IMR-90 (cell line): ENCODE measurements at regions not wholly inside any gene's neighbourhood (a gene's known extent, or its start where the extent isn't known, plus 50 kb on each side); places are given as distances from the start of the nearest gene placed in this dataset.

Experiments used
- ATAC-seq: fragments of 200-7000 bp; cut with Tn5 transposase; 2 replicates; pipeline ENCODE4 v1.9.1; 2020; ENCODE audit warnings: low read depth, mild to moderate bottlenecking, moderate library complexity
- BruUV-seq: library from RNA; stranded (reverse); fragments of 400-500 nt; replicated peaks from 2 replicates; lab custom pipeline; 2021; lab: Mats Ljungman, UMichigan
- CTCF ChIA-PET: fragments of 300-600 bp; formaldehyde crosslinking; extraction: SDS; loops from one replicate; lab custom pipeline; 2021; ENCODE audit warnings: antibody characterized with exemption; lab: Yijun Ruan, JAX
- POLR2A ChIA-PET: fragments of 300-600 bp; sonication (Branson Sonifier 250); formaldehyde crosslinking; loops from one replicate; lab custom pipeline; 2022; ENCODE audit warnings: antibody characterized with exemption; ENCODE audit not compliant: unreplicated experiment; lab: Charles Lee
- DNase-seq: peaks from one replicate; pipeline ENCODE4 v3.0.0; 2013
- H2AFZ ChIP-seq: replicated peaks from 2 replicates; pipeline ENCODE3; 2013; ENCODE audit warnings: low read length, mild to moderate bottlenecking; ENCODE audit not compliant: poor library complexity
- H2AK5ac ChIP-seq: 2 replicates; pipeline ENCODE4 v1.6.1; 2013; ENCODE audit warnings: low read depth, low read length, inconsistent platforms
- H2AK9ac ChIP-seq: replicated peaks from 2 replicates; pipeline ENCODE3; 2013; ENCODE audit warnings: mild to moderate bottlenecking, low read depth, low read length, moderate library complexity; ENCODE audit not compliant: poor library complexity
- H2BK120ac ChIP-seq: 2 replicates; pipeline ENCODE4 v1.6.1; 2013; ENCODE audit warnings: low read depth, low read length, inconsistent platforms
- H2BK15ac ChIP-seq: 3 replicates; pipeline ENCODE4 v1.6.1; 2013; ENCODE audit warnings: low read depth, low read length, inconsistent platforms
- H2BK20ac ChIP-seq: 2 replicates; pipeline ENCODE4 v1.6.1; 2013; ENCODE audit warnings: low read depth, mild to moderate bottlenecking, inconsistent platforms, low read length, moderate library complexity
- H2BK5ac ChIP-seq: 2 replicates; pipeline ENCODE4 v1.6.1; 2013; ENCODE audit warnings: mild to moderate bottlenecking, low read depth, low read length, inconsistent platforms; ENCODE audit not compliant: poor library complexity, severe bottlenecking
- H3K14ac ChIP-seq: replicated peaks from 2 replicates; pipeline ENCODE4 v1.6.1; 2013; ENCODE audit warnings: low read depth, low read length, inconsistent platforms
- H3K18ac ChIP-seq: 2 replicates; pipeline ENCODE4 v1.6.1; 2013; ENCODE audit warnings: low read depth, low read length, control low read depth
- H3K23ac ChIP-seq: 2 replicates; pipeline ENCODE4 v1.6.1; 2013; ENCODE audit warnings: low read depth, low read length, inconsistent platforms
- H3K27ac ChIP-seq: 2 replicates; pipeline ENCODE4 v1.5.1; 2013; ENCODE audit warnings: mild to moderate bottlenecking, control low read depth, low read length; ENCODE audit not compliant: insufficient read depth
- H3K27me3 ChIP-seq: 2 replicates; pipeline ENCODE4 v1.6.1; 2013; ENCODE audit warnings: low read length; ENCODE audit not compliant: control insufficient read depth, insufficient read depth
- H3K36me3 ChIP-seq: 2 replicates; pipeline ENCODE4 v1.6.1; 2013; ENCODE audit warnings: low read length, mixed read lengths; ENCODE audit not compliant: control insufficient read depth, insufficient read depth
- H3K4ac ChIP-seq: 2 replicates; pipeline ENCODE4 v1.6.1; 2013; ENCODE audit warnings: low read depth, low read length, inconsistent platforms
- H3K4me1 ChIP-seq: 2 replicates; pipeline ENCODE4 v1.6.1; 2013; ENCODE audit warnings: low read length, mixed read lengths; ENCODE audit not compliant: control insufficient read depth, insufficient read depth
- H3K4me2 ChIP-seq: 2 replicates; pipeline ENCODE4 v1.6.1; 2013; ENCODE audit warnings: low read depth, mild to moderate bottlenecking, control low read depth, low read length, moderate library complexity
- H3K4me3 ChIP-seq: 2 replicates; pipeline ENCODE4 v1.5.1; 2013; ENCODE audit warnings: low read depth, mild to moderate bottlenecking, control low read depth, low read length, moderate library complexity; ENCODE audit not compliant: insufficient read depth
- H3K56ac ChIP-seq: 2 replicates; pipeline ENCODE4 v1.6.1; 2013; ENCODE audit warnings: low read length, inconsistent platforms; ENCODE audit not compliant: insufficient read depth; ENCODE audit errors: extremely low read depth
- H3K79me1 ChIP-seq, 2 experiments: 2 replicates each; pipeline ENCODE4 v1.6.1; 2013; ENCODE audit warnings: low read length in 2 of 2, inconsistent platforms in 1 of 2, low read depth in 1 of 2
- H3K9ac ChIP-seq: 2 replicates; pipeline ENCODE4 v1.6.1; 2013; ENCODE audit warnings: low read depth, low read length, control low read depth
- H3K9me1 ChIP-seq: 2 replicates; pipeline ENCODE4 v1.6.1; 2013; ENCODE audit warnings: low read length, inconsistent platforms; ENCODE audit not compliant: insufficient read depth
- H3K9me3 ChIP-seq: 2 replicates; pipeline ENCODE4 v1.6.1; 2013; ENCODE audit warnings: low read length; ENCODE audit not compliant: control insufficient read depth, insufficient read depth
- H4K20me1 ChIP-seq: 2 replicates; pipeline ENCODE4 v1.6.1; 2013; ENCODE audit warnings: low read length, inconsistent platforms; ENCODE audit not compliant: insufficient read depth
- H4K5ac ChIP-seq: 2 replicates; pipeline ENCODE4 v1.6.1; 2013; ENCODE audit warnings: mild to moderate bottlenecking, low read depth, low read length, control low read depth
- H4K8ac ChIP-seq, 2 experiments: 2 replicates each; pipeline ENCODE4 v1.6.1; 2013; ENCODE audit warnings: low read depth in 2 of 2, low read length in 2 of 2, control low read depth in 1 of 2, inconsistent platforms in 1 of 2
- H4K91ac ChIP-seq: 2 replicates; pipeline ENCODE4 v1.6.1; 2013; ENCODE audit warnings: low read depth, low read length, inconsistent platforms; ENCODE audit not compliant: insufficient read depth
- BHLHE40 ChIP-seq: fragments of 150-350 bp; IDR thresholded peaks from 2 replicates; pipeline ENCODE4 v1.6.1; 2016; ENCODE audit warnings: mild to moderate bottlenecking, low read depth, low read length
- CEBPB ChIP-seq: IDR thresholded peaks from 2 replicates; pipeline ENCODE4 v1.6.1; 2012; ENCODE audit warnings: low read depth, low read length, improper control_type of control experiment
- CHD1 ChIP-seq: IDR thresholded peaks from 2 replicates; pipeline ENCODE4 v1.6.1; 2012; ENCODE audit warnings: low read depth, low read length, improper control_type of control experiment
- CTCF ChIP-seq: conservative IDR thresholded peaks from 2 replicates; pipeline ENCODE4 v1.5.1; 2012; ENCODE audit warnings: mild to moderate bottlenecking, low read depth, low read length, improper control_type of control experiment
- ELK1 ChIP-seq: fragments of 150-350 bp; IDR thresholded peaks from 2 replicates; pipeline ENCODE4 v1.6.1; 2016; ENCODE audit warnings: low read depth, mild to moderate bottlenecking, low read length, moderate library complexity, borderline replicate concordance
- MAFK ChIP-seq: IDR thresholded peaks from 2 replicates; pipeline ENCODE4 v1.6.1; 2012; ENCODE audit warnings: low read depth, low read length, improper control_type of control experiment
- MAZ ChIP-seq: IDR thresholded peaks from 2 replicates; pipeline ENCODE4 v1.6.1; 2012; ENCODE audit warnings: low read depth, mild to moderate bottlenecking, low read length, improper control_type of control experiment, moderate library complexity, borderline replicate concordance
- POLR2A ChIP-seq: IDR thresholded peaks from 2 replicates; pipeline ENCODE4 v1.6.1; 2012; ENCODE audit warnings: mild to moderate bottlenecking, low read depth, low read length
- USF2 ChIP-seq: fragments of 150-350 bp; IDR thresholded peaks from 2 replicates; pipeline ENCODE4 v1.6.1; 2017; ENCODE audit warnings: mild to moderate bottlenecking, antibody characterized with exemption, low read length, low read depth
- WGBS, 2 experiments: methylation state at CpG; one replicate each; pipeline versions ENCODE4 v1.1.5 to v1.1.7; 2013; ENCODE audit warnings: missing lambda C conversion rate in 2 of 2; ENCODE audit not compliant: insufficient read length in 1 of 2; ENCODE audit errors: extremely low coverage in 2 of 2; 5-methylcytosine and 5-hydroxymethylcytosine counted together
- dilution Hi-C: fragments of 300-500 bp; cut with HindIII; formaldehyde crosslinking; loops from one replicate; pipeline ENCODE4 v1.14.3; 2018; ENCODE audit warnings: low sequenced_read_pairs; ENCODE audit not compliant: unreplicated experiment
- in situ Hi-C: fragments of 300-500 bp; cut with MboI; formaldehyde crosslinking; loops from 3 replicates; pipeline ENCODE4 v1.14.3; 2019; ENCODE audit warnings: low sequenced_read_pairs, inconsistent platforms, mixed read lengths
- intact Hi-C: fragments of 100-400 bp; cut with micrococcal nuclease; formaldehyde crosslinking; loops from 2 replicates; pipeline ENCODE4 v1.10.0; 2022

GRCh38 chr11:109733245-109733644 lies 311.3 kb downstream of the C11orf87 start:
- Histone ChIP-seq H2AK5ac (no peak overlapping the region), H3K23ac (no peak overlapping the region), H4K5ac (no peak overlapping the region), H2BK15ac (no peak overlapping the region), H2BK120ac (no peak overlapping the region), H2BK5ac (no peak overlapping the region), H3K4me1 (no peaks in the 10 kb centered on the region), H4K8ac (no peak overlapping the region), H3K14ac (no peak overlapping the region), H2AK9ac (no peak overlapping the region), H3K27ac (no peak overlapping the region), H3K27me3 (no peaks in the 10 kb centered on the region), H4K91ac (no peak overlapping the region), H2AFZ (no peak overlapping the region), H3K36me3 (no peaks in the 10 kb centered on the region), H3K56ac (no peak overlapping the region; the same call in 1 of the 2 replicates), H3K4ac (no peak overlapping the region), H3K79me1 (no peaks in the 10 kb centered on the region), H3K9me3 (no peaks in the 10 kb centered on the region; the same call in 1 of the 2 replicates), H3K4me3 (no peak overlapping the region), H2BK20ac (no peak overlapping the region), H4K20me1 (no peaks in the 10 kb centered on the region), H3K4me2 (no peak overlapping the region), H3K9ac (no peak overlapping the region), H3K9me1 (no peaks in the 10 kb centered on the region), H3K18ac (no peak overlapping the region)
- intact Hi-C loops: no loop called here
- no CpG with 5 or more reads among the region's 1 CpG for WGBS, 2 experiments
- ChIA-PET POLR2A (no interaction called here), CTCF (interaction anchor here (0.6 to 0.7 kb wide), 2 partner anchors 46 to 224 kb away, joined by 3 read pairs; no protein-coding TSS in a partner anchor)
- peak; percentile 52 for DNase-seq
- TF ChIP-seq ELK1: no peak
- no peak for TF ChIP-seq BHLHE40
- TF ChIP-seq CTCF: no peak
- TF ChIP-seq CEBPB: no peak
- TF ChIP-seq MAZ: no peak
- TF ChIP-seq POLR2A: no peak
- TF ChIP-seq USF2: no peak
- no peak for TF ChIP-seq MAFK
- TF ChIP-seq CHD1: no peak
- in situ Hi-C loops: no loop called here
- no TSS peak for BruUV-seq
- ATAC-seq: peak; percentile 85
- dilution Hi-C loops: no loop called here
